ENCODE measurements at regions not wholly inside any gene's neighbourhood (a gene's known extent, or its start where the extent isn't known, plus 50 kb on each side); places are given as distances from the start of the nearest gene placed in this dataset.

DNA sequence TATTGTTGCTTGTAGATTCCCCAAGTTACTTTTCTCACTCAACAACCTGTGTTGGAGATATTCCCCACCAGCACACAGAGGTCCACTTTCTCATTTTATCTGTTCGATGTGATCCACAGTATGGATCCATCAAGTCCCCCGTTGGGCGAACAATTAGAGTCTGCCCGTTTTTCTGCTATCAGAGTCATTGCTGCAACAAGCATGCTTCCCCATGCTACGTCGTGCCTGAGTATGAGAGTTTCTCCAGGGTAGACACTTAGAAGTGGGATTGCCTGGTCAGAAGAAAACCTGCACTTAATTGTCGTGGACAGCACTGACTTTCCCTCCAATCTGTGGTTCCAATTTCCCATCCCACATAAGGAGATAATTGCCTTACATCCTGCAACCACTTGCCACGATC, 62.7 kb upstream of the SHOX start:
- no peak overlapping the region for H3K4me3 Mint-ChIP-seq
- H3K4me3 ChIP-seq (ENCODE audit: low read length): no peak overlapping the region
- H3K36me3 Mint-ChIP-seq (ENCODE audit: low read depth): no peaks in the 10 kb centered on the region
- H3K4me1 Mint-ChIP-seq: no peaks in the 10 kb centered on the region
- no peaks in the 10 kb centered on the region for H3K4me1 ChIP-seq (ENCODE audit: control insufficient read depth, insufficient read depth, low read length)
- H3K27ac Mint-ChIP-seq: no peak overlapping the region
- 73 to 87% methylated on average over 7 to 8 of the region's 8 CpGs for WGBS, 2 experiments (ENCODE audit: insufficient coverage in 1 of 2, insufficient read length in 1 of 2)
- no peak overlapping the region for H3K9ac ChIP-seq (ENCODE audit: extremely low read depth, low read length, poor library complexity, severe bottlenecking)
- peaks cover 14% of the 10 kb centered on the region for H3K9me3 Mint-ChIP-seq
- no peak for DNase-seq
- H3K9me3 ChIP-seq (ENCODE audit: control insufficient read depth, low read length): no peaks in the 10 kb centered on the region
- no peaks in the 10 kb centered on the region for H3K27me3 Mint-ChIP-seq (ENCODE audit: insufficient read depth)
- no peaks in the 10 kb centered on the region for H3K27me3 ChIP-seq (ENCODE audit: control insufficient read depth, insufficient read depth, low read length, poor library complexity, severe bottlenecking)
- H3K36me3 ChIP-seq (ENCODE audit: control insufficient read depth, insufficient read depth, low read length): no peaks in the 10 kb centered on the region
- TF ChIP-seq, protein P1, sequence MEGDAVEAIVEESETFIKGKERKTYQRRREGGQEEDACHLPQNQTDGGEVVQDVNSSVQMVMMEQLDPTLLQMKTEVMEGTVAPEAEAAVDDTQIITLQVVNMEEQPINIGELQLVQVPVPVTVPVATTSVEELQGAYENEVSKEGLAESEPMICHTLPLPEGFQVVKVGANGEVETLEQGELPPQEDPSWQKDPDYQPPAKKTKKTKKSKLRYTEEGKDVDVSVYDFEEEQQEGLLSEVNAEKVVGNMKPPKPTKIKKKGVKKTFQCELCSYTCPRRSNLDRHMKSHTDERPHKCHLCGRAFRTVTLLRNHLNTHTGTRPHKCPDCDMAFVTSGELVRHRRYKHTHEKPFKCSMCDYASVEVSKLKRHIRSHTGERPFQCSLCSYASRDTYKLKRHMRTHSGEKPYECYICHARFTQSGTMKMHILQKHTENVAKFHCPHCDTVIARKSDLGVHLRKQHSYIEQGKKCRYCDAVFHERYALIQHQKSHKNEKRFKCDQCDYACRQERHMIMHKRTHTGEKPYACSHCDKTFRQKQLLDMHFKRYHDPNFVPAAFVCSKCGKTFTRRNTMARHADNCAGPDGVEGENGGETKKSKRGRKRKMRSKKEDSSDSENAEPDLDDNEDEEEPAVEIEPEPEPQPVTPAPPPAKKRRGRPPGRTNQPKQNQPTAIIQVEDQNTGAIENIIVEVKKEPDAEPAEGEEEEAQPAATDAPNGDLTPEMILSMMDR (conservative IDR thresholded peaks at IDR 0.05): no peak
- H3K27ac ChIP-seq (ENCODE audit: low read depth, low read length): no peak overlapping the region

DNA sequence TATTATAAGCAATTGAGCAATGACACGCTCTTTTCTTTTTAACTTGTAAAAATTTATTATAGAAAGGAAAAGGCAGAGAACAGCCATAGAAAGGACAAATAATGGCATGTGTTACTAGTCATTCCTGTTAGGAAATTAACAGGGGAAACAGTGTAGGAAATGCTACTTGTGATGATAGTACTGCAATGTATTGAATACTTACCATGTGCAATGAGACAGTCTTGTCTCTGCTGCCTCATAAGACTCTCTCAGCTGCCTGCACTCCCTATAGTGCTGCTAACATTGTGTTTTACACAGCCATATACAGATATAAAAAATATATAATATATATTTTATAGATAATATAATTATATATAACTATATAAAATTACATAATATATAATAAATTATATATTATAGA, 62.3 kb upstream of the SHOX start:
- DNase-seq: no peak
- 80 to 100% methylated on average over 1 of the region's 1 CpG for WGBS, 2 experiments (ENCODE audit: insufficient coverage in 1 of 2, insufficient read length in 1 of 2)
- H3K9me3 ChIP-seq (ENCODE audit: control insufficient read depth, low read length): no peaks in the 10 kb centered on the region
- Mint-ChIP-seq H3K27ac (no peak overlapping the region), H3K4me1 (no peaks in the 10 kb centered on the region), H3K4me3 (no peak overlapping the region), H3K27me3 (ENCODE audit: insufficient read depth) (no peaks in the 10 kb centered on the region), H3K9me3 (peaks cover 14% of the 10 kb centered on the region), H3K36me3 (ENCODE audit: low read depth) (no peaks in the 10 kb centered on the region)
- TF ChIP-seq, protein P1 (conservative IDR thresholded peaks at IDR 0.05): no peak
- H3K4me3 ChIP-seq (ENCODE audit: low read length): no peak overlapping the region
- H3K27ac ChIP-seq (ENCODE audit: low read depth, low read length): no peak overlapping the region
- H3K36me3 ChIP-seq (ENCODE audit: control insufficient read depth, insufficient read depth, low read length): no peaks in the 10 kb centered on the region
- H3K4me1 ChIP-seq (ENCODE audit: control insufficient read depth, insufficient read depth, low read length): no peaks in the 10 kb centered on the region
- H3K27me3 ChIP-seq (ENCODE audit: control insufficient read depth, insufficient read depth, low read length, poor library complexity, severe bottlenecking): no peaks in the 10 kb centered on the region
- H3K9ac ChIP-seq (ENCODE audit: extremely low read depth, low read length, poor library complexity, severe bottlenecking): no peak overlapping the region

DNA sequence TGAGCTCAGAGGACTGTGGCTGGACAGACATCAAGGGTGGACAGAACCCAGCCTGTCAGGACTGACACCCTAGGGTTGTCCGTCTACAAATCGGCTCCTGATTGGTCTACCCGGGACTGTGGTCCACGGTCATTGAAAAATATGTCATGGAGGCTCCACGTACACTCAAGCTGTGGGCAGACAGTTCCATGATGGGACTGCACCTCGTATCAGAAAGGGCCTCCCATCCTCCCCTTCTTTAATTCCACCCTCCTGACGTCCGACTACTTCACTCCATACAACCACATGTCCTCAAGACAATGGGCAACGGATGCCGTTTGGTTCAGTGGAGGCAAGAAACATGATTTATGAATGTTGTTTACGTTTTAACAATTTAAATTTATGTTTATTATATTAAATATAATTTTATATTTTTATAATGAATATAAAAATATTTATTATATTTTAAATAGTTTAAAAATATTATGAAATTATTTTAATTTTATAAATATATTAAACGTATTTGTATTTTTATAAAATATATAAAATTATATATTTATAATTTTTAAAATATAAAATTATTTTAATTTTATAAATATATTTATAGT, 58.0 kb upstream of the SHOX start:
- Mint-ChIP-seq H3K36me3 (ENCODE audit: low read depth) (no peaks in the 10 kb centered on the region), H3K4me3 (no peak overlapping the region), H3K27ac (no peak overlapping the region), H3K27me3 (ENCODE audit: insufficient read depth) (peaks cover 18% of the 10 kb centered on the region), H3K9me3 (no peaks in the 10 kb centered on the region), H3K4me1 (no peaks in the 10 kb centered on the region)
- H3K27me3 ChIP-seq (ENCODE audit: control insufficient read depth, insufficient read depth, low read length, poor library complexity, severe bottlenecking): no peaks in the 10 kb centered on the region
- 85 to 87% methylated on average over 5 to 9 of the region's 12 CpGs for WGBS, 2 experiments (ENCODE audit: insufficient coverage in 1 of 2, insufficient read length in 1 of 2)
- no peak overlapping the region for H3K9ac ChIP-seq (ENCODE audit: extremely low read depth, low read length, poor library complexity, severe bottlenecking)
- TF ChIP-seq, protein P1 (conservative IDR thresholded peaks at IDR 0.05): no peak
- no peak overlapping the region for H3K4me3 ChIP-seq (ENCODE audit: low read length)
- DNase-seq: no peak
- H3K9me3 ChIP-seq (ENCODE audit: control insufficient read depth, low read length): no peaks in the 10 kb centered on the region
- H3K4me1 ChIP-seq (ENCODE audit: control insufficient read depth, insufficient read depth, low read length): no peaks in the 10 kb centered on the region
- H3K27ac ChIP-seq (ENCODE audit: low read depth, low read length): no peak overlapping the region
- no peaks in the 10 kb centered on the region for H3K36me3 ChIP-seq (ENCODE audit: control insufficient read depth, insufficient read depth, low read length)

Measured in endodermal cell (in vitro differentiated cells).